ENCODE measurements at regions not wholly inside any gene's neighbourhood (a gene's known extent, or its start where the extent isn't known, plus 50 kb on each side); places are given as distances from the start of the nearest gene placed in this dataset.

DNA sequence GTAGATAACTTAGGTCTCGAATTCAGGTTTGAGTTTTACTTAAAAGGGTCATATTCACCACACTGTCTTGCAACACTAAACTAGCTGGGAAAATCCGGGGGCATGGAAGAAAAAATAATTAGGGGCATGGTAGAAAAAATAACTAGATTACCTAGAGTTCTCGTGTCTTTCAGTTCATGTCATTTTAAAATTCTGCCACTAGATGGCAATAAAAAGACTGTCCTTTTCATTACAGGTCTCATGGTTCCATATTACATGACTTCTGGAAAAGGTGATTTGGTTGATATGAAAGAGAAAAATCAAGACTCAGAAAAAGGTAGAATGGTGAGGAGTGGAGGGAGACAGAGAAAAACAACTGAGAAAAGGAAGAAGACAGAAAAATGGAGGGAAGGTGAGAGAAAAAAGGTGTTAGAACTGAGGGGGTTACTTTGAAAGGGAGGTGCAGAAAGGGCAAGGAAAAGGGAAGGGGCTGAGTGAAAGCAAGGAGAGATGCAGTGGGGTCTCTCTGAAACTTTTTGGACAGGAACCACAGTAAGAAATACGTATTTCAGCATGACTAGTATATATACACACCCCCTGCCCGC, 299.0 kb downstream of the KLF12 start:
- TF ChIP-seq, protein P1, sequence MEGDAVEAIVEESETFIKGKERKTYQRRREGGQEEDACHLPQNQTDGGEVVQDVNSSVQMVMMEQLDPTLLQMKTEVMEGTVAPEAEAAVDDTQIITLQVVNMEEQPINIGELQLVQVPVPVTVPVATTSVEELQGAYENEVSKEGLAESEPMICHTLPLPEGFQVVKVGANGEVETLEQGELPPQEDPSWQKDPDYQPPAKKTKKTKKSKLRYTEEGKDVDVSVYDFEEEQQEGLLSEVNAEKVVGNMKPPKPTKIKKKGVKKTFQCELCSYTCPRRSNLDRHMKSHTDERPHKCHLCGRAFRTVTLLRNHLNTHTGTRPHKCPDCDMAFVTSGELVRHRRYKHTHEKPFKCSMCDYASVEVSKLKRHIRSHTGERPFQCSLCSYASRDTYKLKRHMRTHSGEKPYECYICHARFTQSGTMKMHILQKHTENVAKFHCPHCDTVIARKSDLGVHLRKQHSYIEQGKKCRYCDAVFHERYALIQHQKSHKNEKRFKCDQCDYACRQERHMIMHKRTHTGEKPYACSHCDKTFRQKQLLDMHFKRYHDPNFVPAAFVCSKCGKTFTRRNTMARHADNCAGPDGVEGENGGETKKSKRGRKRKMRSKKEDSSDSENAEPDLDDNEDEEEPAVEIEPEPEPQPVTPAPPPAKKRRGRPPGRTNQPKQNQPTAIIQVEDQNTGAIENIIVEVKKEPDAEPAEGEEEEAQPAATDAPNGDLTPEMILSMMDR (IDR thresholded peaks at IDR 0.05): peak; percentile 67 to 77
- H3K27me3 ChIP-seq: no peaks in the 10 kb centered on the region
- no peak overlapping the region for H3K4me3 ChIP-seq
- H3K9me3 ChIP-seq: no peaks in the 10 kb centered on the region
- DNase-seq (ENCODE audit: low spot score): no peak
- H3K4me1 ChIP-seq: peaks cover 0 to 5% of the 10 kb centered on the region in 2 donors
- H3K36me3 ChIP-seq: no peaks in the 10 kb centered on the region
- H3K27ac ChIP-seq: no peak overlapping the region

DNA sequence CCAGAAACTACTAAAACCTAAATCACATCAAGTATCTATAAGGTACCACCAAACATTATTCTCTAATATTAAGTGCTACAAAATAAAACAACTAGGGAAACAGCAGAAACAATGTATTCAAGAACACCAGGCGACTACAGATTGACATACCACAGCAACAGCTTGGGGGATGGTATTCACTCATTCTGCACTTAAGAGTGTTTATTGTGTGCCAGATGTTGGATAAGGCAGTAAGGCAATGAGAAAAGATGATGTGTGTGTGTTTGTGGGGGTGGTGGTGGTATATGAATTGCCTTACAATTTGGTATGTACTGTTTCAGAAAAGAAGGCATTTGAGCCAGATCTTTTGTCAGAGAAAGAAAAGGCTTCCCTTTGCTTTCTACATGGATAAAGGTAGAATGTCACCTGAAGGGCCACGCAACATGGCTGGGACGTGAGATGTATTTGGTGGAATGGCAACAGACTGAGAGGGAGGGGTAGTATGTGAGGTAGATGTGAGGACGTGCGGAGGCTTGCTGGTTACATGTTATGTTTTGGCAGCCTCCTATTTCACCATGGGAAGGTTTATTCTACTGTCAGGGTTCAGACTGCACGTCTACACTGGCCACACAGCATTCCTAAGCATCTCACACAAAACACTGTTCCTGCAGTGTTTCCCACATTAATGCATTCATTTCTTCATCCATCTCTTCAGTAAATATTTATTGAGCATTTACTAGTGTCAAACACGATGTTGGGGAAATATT, 300.7 kb downstream of the KLF12 start:
- Histone ChIP-seq H3K27ac (no peak overlapping the region), H3K4me3 (no peak overlapping the region), H3K9me3 (no peaks in the 10 kb centered on the region), H3K27me3 (no peaks in the 10 kb centered on the region), H3K36me3 (no peaks in the 10 kb centered on the region), H3K4me1 (peaks cover 0 to 5% of the 10 kb centered on the region in 2 donors)
- DNase-seq (ENCODE audit: low spot score): no peak
- TF ChIP-seq, protein P1 (IDR thresholded peaks at IDR 0.05): no peak

DNA sequence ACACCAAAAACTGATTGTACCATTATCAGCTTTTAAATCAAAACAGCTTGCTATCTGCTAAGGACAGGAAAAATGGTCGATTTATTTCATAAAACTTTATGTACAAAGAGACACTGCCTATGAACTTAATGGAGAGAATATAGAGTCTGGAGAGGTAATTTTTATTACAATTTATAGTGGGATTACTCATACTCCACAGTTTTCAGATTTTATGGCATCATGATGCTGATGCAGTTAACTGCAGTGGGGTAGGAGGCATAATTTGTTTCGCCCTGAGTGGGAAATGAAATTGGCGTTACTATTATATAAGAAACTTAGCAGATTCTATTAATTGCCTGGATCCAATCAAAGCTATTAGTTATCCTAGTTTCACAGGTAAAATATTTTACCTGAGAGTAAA, 301.4 kb downstream of the KLF12 start:
- H3K27me3 ChIP-seq: no peaks in the 10 kb centered on the region
- H3K4me1 ChIP-seq: peaks cover 0 to 5% of the 10 kb centered on the region in 2 donors
- no peak overlapping the region for H3K4me3 ChIP-seq
- no peak overlapping the region for H3K27ac ChIP-seq
- DNase-seq (ENCODE audit: low spot score): no peak
- H3K9me3 ChIP-seq: no peaks in the 10 kb centered on the region
- TF ChIP-seq, protein P1 (IDR thresholded peaks at IDR 0.05): no peak
- H3K36me3 ChIP-seq: no peaks in the 10 kb centered on the region

DNA sequence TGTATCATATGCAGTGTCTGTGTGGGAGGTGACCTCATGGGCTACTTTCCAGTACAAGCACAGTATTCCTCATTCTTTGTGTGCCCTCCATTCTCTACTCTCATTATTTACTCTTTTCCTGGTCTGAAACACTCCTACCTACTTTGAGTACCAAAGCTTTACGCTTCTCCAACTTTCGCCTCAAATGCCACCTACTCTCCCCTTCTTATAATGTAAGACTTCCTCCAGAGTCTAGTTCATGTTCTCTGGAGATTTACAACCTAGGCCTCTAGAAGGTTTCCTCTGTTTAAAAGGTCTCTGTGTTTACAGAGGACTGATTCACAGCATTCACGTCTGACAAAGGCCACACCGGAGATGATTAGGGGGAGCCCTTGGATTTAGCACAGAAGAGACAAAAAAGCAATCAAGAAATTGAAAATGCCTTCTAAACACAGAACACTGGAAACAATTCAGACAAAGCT, 302.0 kb downstream of the KLF12 start:
- TF ChIP-seq, protein P1 (IDR thresholded peaks at IDR 0.05): no peak
- H3K36me3 ChIP-seq: no peaks in the 10 kb centered on the region
- H3K9me3 ChIP-seq: no peaks in the 10 kb centered on the region
- DNase-seq (ENCODE audit: low spot score): no peak
- no peak overlapping the region for H3K27ac ChIP-seq
- H3K27me3 ChIP-seq: no peaks in the 10 kb centered on the region
- H3K4me1 ChIP-seq: peaks cover 0 to 5% of the 10 kb centered on the region in 2 donors
- H3K4me3 ChIP-seq: no peak overlapping the region

DNA sequence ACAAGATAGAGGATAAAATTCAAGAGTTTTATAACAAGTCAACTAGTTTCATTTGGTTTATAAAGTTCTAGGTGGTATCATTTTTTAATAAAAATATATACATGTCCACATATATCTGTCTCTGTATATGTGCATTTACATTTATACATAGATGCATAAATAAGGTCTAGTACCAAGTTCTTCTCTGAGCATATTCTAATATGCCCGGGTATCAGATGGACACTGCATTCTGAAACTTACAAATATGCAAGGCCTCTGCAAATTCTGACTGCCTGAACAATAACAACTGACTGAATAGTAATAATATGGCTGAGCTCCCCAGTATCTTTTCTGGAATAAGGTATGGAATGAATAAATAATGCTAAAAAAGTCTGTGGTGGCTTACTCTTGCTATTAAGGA, 304.8 kb downstream of the KLF12 start:
- Histone ChIP-seq H3K27me3 (no peaks in the 10 kb centered on the region), H3K27ac (no peak overlapping the region), H3K4me3 (no peak overlapping the region), H3K4me1 (peaks cover 0 to 5% of the 10 kb centered on the region in 2 donors), H3K9me3 (no peaks in the 10 kb centered on the region), H3K36me3 (no peaks in the 10 kb centered on the region)
- DNase-seq (ENCODE audit: low spot score): no peak
- TF ChIP-seq, protein P1 (IDR thresholded peaks at IDR 0.05): no peak

All from right atrium auricular region (tissue), 2 donors.